ENCODE measurements at regions not wholly inside any gene's neighbourhood (a gene's known extent, or its start where the extent isn't known, plus 50 kb on each side); places are given as distances from the start of the nearest gene placed in this dataset.

DNA sequence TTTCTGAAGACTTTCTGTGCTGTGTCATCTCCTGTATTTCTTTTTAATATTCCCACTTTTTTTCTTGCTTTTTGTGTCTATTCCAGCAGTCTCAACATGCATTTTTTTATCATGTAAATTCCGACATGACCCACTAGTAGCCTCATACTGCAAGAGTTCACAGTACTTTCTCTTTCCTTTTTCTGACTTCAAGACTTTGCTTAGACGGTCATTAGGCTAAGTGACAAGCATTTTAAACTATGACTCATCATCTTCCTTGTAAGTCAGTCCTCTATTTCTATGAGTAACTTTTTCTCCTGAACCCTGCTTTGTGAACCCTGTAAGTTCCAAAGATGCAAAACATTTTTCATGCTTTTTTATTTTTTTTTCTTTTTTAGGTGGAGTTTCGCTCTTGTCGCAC is 381.2 kb downstream of the TXNL1 start:
- peak; percentile 28 for DNase-seq (ENCODE audit: low read depth, low spot score)
- peak; percentile 89; the same call in 1 of the 2 replicates for TF ChIP-seq BACH1 (IDR thresholded peaks at IDR 0.05; ENCODE audit: borderline replicate concordance)
- TF ChIP-seq, protein P1, sequence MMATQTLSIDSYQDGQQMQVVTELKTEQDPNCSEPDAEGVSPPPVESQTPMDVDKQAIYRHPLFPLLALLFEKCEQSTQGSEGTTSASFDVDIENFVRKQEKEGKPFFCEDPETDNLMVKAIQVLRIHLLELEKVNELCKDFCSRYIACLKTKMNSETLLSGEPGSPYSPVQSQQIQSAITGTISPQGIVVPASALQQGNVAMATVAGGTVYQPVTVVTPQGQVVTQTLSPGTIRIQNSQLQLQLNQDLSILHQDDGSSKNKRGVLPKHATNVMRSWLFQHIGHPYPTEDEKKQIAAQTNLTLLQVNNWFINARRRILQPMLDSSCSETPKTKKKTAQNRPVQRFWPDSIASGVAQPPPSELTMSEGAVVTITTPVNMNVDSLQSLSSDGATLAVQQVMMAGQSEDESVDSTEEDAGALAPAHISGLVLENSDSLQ (IDR thresholded peaks at IDR 0.05), result 0 out of 2 replicates have a peak, but pooled peaks have one; percentile 44
- TF ChIP-seq CREB1 (IDR thresholded peaks at IDR 0.05; ENCODE audit: low read depth), result 0 out of 2 replicates have a peak, but pooled peaks have one; percentile 18
- TF ChIP-seq, protein P2, sequence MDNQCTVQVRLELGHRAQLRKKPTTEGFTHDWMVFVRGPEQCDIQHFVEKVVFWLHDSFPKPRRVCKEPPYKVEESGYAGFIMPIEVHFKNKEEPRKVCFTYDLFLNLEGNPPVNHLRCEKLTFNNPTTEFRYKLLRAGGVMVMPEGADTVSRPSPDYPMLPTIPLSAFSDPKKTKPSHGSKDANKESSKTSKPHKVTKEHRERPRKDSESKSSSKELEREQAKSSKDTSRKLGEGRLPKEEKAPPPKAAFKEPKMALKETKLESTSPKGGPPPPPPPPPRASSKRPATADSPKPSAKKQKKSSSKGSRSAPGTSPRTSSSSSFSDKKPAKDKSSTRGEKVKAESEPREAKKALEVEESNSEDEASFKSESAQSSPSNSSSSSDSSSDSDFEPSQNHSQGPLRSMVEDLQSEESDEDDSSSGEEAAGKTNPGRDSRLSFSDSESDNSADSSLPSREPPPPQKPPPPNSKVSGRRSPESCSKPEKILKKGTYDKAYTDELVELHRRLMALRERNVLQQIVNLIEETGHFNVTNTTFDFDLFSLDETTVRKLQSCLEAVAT (IDR thresholded peaks at IDR 0.05), result peak; percentile 62; the same call in 1 of the 2 replicates
- TF ChIP-seq ATF7 (IDR thresholded peaks at IDR 0.05; ENCODE audit: low read depth), result peak; percentile 70
- TF ChIP-seq ETV6 (conservative IDR thresholded peaks at IDR 0.05 in 1 of 2, IDR thresholded peaks at IDR 0.05 in 1 of 2; ENCODE audit: borderline replicate concordance in 1 of 2, low read depth in 1 of 2), result no peak
- in situ Hi-C loops (cut with MboI) (no loop called here), intact Hi-C loops (cut with micrococcal nuclease; ENCODE audit: unreplicated experiment) (no loop called here)
- H3K4me3 ChIP-seq, result no peak overlapping the region
- no peaks in the 10 kb centered on the region for H3K36me3 ChIP-seq (ENCODE audit: control insufficient read depth in 2 of 2, insufficient read depth in 2 of 2, low read length in 1 of 2)
- H3K4me1 ChIP-seq (ENCODE audit: control insufficient read depth, insufficient read depth, low read length), result no peaks in the 10 kb centered on the region; the same call in 1 of the 2 replicates
- peak overlapping the region; percentile 56 for H2AFZ ChIP-seq (ENCODE audit: control insufficient read depth, low read depth, low read length)
- ChIA-PET SMC1A (ENCODE audit: uncharacterized antibody, unreplicated experiment) (interaction anchor here (1.0 to 2.0 kb wide), 3 partner anchors 9 to 302 kb away, joined by 3 to 6 read pairs (median 5); no protein-coding TSS in a partner anchor), POLR2A (interaction anchor here (1.2 kb wide), 1 partner anchor 10 kb away, joined by 6 read pairs; no protein-coding TSS in a partner anchor), CTCF (interaction anchor here (1.0 kb wide), 1 partner anchor 18 kb away, joined by 3 read pairs; no protein-coding TSS in a partner anchor), RAD21 (ENCODE audit: unreplicated experiment) (no interaction called here)
- 4% methylated on average over 4 of the region's 4 CpGs for WGBS (ENCODE audit: insufficient coverage, insufficient replicate concordance, low lambda C conversion rate, missing lambda C conversion rate)
- peak overlapping the region; percentile 44; the same call in 1 of the 2 replicates for H3K4me2 ChIP-seq (ENCODE audit: control insufficient read depth, insufficient read depth)
- peak; percentile 94 for ATAC-seq
- FAIRE-seq, result peak; percentile 86
- H3K9ac ChIP-seq (ENCODE audit: control insufficient read depth, insufficient read depth, low read length), result no peak overlapping the region
- H3K79me2 ChIP-seq (ENCODE audit: control insufficient read depth, insufficient read depth, low read length), result no peaks in the 10 kb centered on the region
- H3K9me3 ChIP-seq (replicated peaks; ENCODE audit: control insufficient read depth, insufficient read depth, low read length), result no peaks in the 10 kb centered on the region
- H4K20me1 ChIP-seq (ENCODE audit: control insufficient read depth, insufficient read depth), result no peaks in the 10 kb centered on the region
- H3K27ac ChIP-seq (ENCODE audit: control insufficient read depth, insufficient read depth), result no peak overlapping the region
- BruUV-seq (replicated peaks), result no TSS peak
- no peaks in the 10 kb centered on the region for H3K27me3 ChIP-seq (replicated peaks in 1 of 2; ENCODE audit: control insufficient read depth in 2 of 2, insufficient read depth in 2 of 2, low read length in 1 of 2)
